Fibroblast of skin of abdomen (primary cell): ENCODE measurements at regions not wholly inside any gene's neighbourhood (a gene's known extent, or its start where the extent isn't known, plus 50 kb on each side); places are given as distances from the start of the nearest gene placed in this dataset.

ENCODE experiments used
- DNase-seq: peaks from one replicate; pipeline ENCODE4 v3.0.0-alpha.2; 2013

DNA sequence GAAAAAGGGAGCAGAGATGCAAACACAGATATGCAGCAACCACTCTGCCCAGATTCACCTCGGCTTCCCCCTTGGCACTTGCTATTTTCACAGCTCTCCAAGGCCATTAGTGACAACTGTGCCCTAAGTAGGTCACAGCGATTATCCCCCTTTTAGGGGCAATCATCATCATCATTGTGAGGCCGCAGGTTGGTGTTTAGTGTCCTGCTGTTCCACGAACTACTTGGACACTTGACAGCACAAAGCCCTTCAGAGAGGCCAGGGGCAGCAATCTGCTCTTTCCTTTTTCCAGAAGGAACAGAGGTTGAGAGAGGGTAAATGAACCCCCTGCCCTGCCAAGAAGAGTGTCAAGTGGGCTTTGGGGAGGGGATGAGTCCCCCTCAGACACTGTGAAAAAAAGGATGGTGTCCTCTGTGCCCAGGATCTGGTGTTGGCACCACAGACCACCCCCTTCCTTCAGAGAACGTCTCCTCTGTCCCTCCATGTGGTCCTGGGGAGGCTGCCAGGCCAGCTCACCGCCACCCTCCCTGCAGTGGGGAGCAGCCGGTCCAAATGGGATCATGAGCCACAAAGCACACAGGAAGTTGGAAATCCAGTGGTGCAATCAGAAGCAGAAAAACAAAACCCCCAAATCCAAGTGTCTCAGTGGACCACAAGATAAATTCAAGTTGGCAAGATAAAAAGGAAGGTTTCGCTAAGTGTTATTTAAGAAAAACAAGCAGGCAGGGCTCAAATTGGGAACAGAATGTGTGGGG is 78.4 kb upstream of the MED9 start:
- peak; percentile 20 for DNase-seq

DNA sequence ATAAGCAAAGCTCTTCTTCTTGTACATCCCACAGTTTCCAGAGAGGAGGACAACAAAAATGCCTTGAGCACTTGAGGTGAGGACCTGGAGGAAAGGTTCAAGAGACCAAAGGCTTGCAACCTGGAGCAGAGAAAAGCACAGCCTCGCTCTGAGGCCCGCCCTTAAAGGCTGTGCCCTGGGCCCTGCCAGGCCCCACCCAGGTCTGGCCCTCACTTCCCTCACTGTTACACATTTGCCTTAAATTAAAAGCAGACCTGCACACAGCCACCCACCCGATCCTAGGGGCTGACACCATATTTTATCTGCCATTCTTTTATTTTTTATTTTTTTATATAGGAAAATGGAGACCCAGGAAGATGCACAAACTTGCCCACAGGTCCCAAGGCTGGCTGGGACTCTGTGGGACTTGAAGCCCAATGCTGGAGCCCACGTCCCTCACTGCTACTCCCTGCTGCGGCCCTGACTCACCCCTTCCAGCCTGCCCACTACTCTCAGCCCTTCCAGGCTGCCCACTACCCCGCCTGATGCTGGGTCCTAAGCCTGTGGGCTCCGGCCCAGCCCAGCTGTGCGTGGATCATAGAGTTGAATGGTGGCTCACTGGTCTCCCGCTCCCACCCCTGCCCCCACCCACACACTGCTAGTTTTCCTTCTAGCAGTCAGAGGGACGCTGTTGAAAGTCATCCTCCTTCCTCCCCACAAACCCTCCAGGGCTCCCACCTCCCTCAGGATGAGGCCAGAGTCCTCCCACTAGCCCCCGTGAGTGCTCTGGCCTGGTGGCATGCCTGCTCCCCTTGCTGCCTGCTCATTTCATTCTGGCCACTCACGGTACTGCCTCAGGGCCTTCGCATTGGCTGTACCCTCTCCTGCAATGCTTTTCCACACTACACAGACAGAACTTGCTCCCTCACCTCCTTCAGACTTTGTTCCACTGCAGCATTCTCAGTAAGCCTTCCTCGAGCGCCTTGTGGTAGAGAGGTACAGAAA is 77.6 kb upstream of the MED9 start:
- DNase-seq = peak; percentile 26

DNA sequence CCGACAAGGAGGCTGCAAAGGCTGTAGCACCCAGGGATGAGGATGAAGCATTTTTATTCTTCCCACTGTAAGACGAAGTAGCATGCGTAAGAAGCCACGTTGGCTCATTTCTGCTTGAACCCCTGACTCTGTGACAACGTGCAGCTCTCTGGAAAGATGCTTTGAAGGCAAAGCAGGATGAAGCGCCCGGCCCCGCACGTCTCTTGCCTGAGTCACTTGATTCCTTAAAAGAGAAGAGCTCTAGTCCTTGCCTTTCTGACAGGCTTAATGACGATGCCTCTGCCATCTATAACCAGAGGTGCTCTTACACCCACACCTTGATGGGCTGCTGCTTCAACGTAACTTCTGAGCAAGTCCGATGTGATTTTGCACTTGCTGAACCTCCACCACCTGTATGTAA is 76.7 kb upstream of the MED9 start:
- no peak for DNase-seq

DNA sequence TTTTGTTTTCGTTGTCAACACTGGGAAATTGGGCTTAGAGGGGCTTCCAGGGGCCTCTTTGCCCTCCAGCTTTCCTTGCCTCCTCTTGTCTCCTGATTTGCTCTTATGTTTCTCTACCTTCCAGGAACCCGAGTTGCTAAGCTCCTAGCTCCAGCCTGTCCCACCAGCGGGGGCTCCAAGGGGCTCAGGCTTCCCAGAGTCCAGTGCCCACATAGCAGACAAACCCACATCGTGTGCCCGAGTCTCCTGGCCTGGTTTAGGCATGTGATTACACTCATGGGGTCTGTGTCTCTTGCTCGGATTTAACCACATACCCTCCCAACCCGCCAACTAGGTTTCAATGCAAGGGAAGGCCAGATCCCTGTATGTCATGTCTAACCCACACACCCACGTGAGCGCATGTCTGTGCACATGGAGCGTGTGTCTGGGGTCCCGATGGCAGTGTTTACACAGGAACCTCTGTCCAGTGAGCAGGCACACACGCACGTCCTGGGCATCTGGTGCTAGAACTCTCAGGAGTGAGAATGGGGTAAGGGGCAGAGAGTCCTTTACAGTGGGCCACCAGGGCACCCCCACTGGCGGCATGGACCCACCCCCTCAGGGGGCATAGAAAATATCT is 76.1 kb upstream of the MED9 start:
- DNase-seq = no peak

DNA sequence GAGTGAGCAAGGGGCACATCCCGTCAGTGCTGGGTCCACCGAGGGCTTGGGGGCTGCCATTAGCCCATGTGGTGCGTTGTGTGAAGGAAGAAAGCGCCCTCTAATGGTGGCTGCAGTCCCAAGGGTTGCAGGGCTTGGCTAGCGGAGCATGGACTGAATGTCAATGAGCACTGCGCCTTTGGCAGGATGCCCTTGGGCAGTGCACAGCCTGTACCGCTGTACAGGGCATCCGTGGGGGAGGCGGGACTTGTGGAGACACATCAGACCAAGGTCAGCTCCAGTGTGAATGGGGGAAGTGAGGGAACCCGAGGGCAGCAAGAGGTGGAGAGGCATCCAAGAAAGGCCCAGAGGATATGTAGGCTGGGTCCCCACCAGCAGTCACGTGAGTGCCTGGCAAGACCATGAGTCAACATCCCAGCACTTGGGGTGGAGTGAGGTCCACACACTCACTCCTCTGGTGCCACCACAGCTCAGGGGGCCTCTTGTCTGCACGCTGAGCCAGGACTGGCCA is 75.5 kb upstream of the MED9 start:
- peak; percentile 14 for DNase-seq

DNA sequence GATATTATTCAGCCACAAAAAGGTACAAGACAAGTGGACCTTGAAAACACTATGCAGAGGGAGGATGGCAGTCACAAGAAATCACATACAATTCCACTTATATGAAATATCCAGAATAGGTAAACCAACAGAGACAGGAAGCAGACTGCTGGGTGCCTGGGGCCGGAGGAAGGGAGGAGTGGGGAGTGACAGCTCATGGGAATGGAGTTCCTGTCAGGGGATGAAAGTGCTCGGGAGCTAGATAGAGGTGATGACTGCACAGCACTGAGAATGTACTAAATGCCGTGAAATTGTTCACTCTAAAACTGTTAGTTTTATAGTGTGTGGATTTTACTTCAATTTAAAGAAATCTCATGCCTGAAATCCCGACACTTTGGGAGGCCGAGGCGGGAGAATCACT is 74.2 kb upstream of the MED9 start:
- peak; percentile 23 for DNase-seq

DNA sequence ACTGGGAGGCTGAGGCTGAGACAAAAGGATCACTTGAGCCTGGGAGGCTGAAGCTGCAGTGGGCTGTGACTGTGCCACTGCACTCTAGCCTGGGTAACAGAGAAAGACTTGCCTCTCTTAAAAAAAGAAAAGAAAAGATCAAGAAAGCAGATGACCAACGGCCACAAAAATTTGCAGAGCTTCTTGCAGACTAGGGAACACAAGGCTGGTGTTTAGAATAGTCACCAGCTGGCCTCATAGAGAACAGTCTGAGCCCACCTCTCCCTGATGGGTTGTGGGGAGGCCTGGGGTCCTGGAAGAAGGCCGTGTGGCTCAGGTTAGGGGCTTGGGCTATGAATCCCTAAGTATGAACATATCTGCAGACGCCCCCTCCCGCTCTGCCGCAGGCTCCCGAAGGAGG is 73.7 kb upstream of the MED9 start:
- DNase-seq = no peak

DNA sequence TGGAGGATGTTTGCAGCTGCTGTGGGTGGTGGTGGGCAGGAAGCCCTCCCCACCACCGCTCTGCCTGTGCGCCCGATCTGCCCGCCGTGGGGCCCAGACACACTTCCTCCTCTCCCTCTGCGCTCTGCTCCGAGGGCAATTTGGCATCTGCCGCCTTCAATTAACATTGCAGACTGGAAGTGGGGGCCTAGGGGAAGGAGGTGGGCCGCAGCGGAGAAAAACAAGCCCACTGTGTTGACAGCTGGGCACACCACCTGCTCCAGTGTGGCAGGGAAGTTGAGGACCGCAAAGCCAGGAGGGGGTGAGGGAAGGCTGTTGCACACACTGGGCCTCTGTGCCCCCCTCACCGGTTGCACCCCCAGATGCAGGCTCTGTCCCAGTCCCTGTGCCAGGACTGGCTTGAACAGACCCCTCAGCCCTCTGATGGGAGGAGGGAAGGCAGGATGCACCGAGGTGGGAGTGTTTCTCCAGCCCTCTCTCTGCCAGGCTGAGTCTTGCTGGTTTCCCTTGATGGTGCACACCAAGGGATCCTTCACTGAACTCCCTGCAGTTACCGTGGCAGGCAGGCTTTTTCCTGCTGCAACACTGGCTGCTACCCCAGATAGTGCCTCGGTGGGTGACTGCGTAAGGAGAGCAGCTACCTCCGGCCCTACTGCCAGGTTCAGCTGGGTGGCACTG is 72.8 kb upstream of the MED9 start:
- no peak for DNase-seq

DNA sequence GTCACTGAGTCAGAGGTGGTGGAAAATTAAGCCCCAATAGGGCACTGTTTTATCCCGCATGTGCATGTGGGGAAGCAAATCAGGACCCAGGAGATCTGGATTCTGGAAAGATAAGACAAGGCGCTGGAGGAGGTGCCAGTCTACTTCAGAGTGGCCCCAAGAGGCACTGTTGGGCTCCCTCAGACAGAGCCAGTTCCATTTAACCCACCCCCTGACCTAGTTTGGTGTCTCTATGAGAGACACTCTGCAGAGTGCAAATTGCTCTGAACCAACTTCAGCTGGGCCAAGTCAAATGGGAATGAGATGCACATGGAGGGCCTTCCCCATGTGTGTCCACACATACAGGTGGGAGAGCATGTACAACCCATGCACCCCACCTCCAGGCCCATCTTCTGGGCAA is 71.1 kb upstream of the MED9 start:
- no peak for DNase-seq

DNA sequence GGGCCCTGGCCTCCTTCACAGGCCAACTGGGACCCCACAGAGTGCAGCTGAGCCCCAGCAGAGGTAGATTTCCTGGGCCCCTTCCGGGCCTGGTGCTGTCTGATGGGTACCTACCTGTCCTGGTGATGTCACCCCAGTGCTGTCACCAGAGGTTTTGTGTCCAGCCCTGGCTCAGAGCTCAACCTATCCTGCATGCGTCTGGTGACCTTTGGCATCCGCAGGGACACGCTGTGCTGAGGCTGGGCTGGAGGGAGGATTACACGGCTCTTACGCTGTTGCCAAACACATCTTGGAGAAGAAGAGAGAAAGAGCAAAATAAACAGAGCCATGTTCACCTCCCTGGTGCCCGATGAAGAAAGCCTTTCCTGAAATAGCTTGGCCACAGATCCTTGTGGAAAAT is 70.6 kb upstream of the MED9 start:
- DNase-seq = no peak

DNA sequence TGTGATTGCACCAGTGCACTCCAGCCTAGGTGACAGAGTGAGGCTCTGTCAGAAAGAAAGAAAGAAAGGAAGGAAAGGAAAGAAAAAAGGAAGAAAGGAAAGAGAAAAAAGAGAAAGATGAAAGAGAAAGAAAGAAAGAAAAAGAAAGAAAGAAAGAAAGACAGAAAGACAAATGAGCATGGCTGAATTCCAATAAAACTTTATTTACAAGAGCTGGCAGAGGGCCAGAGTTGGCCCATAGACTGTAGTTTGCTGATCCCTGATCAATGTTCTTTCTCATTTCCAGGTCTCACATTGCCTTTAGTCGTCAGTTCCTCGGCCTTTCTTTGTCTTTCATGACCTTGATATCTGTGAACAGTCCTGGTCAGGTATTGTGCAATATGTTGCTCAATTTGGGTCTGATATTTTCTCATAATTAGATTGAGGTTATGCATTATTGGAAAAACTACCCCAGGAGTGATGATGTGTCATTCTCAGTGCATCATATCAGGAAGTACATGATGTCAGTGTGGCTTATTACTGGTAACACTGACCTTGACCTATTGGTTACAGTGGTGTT is 68.5 kb upstream of the MED9 start:
- DNase-seq = peak; percentile 16

DNA sequence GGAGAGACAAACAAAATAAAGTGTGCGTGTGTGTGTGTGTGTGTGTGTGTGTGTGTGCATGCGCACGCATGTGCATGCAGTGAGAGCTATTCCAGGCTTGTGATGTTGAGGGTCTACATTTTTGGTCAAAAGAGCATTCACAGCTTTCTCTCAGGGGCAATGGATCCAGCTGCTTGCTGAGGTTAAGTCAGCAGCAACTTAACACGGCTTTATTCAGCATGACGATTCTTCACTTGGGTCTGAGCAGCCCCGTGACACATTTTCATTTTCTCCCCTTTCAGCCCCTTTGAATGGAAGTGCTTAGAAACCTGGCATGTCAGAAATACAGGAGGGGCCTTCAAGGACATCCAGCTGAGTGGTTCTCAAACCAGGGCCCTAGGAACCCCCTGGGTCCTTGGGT is 66.4 kb upstream of the MED9 start:
- no peak for DNase-seq

DNA sequence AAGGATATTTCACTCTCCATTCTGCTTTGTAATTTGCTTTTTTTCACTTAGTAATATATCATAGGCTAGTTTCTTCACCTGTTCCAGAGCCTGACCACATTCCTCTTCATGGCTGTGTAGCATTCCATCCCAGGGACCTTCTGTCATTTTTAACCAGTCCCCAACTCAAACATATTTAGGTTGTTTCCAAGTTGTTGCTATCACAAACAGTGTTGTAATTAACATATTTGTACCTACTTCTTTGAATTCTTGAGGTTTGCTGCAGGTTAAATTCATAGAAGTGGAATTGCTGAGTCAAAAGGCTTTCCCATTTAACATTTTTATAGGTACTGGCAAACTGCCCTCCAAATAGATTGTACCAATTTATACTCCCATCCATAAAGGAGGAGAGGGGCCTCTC is 65.1 kb upstream of the MED9 start:
- DNase-seq = peak; percentile 48

DNA sequence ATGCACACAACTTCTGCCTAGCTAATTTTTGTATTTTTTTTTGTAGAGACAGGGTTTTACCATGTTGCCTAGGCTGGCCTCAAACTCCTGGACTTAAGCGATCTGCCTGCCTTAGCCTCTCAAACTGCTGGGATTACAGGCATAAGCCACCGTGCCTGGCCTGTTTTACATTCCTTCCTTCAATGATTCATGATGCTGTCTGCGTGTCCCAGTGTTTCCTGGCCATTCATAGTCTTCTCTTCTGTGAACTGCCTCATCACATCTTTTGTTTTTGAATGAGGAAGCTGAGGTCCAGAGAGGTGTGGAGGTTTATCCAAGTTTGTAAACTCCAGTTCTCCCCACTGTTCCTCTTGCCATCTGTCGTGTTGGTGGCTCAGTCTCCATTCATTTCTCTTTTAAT is 64.5 kb upstream of the MED9 start:
- DNase-seq = peak; percentile 82

DNA sequence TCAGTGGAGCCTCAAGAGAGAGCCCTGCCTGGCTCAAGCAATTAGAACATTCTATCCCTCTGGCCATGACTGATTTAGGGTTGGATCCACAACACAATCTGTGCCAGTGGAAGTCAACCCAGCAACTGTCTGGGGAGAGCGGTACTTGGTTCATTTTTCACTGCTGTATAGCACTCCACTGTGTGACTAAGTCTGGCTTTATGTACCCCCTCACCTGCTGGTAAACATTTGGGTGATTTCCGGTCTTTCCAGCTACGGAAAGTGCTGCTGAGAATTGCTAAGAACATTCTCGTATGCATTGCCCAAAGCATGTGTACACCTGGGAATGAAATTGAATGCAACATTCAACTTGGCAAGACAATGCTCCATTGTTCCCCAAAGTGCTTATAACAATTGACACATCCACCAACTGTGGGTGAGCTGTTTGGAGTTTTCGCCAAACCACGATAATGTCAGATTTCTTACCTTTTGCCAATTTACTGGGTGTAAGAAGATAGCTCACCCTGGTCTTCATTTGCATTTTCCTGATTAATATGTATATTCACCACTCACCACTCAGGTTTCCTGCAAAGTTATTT is 63.5 kb upstream of the MED9 start:
- DNase-seq = no peak

DNA sequence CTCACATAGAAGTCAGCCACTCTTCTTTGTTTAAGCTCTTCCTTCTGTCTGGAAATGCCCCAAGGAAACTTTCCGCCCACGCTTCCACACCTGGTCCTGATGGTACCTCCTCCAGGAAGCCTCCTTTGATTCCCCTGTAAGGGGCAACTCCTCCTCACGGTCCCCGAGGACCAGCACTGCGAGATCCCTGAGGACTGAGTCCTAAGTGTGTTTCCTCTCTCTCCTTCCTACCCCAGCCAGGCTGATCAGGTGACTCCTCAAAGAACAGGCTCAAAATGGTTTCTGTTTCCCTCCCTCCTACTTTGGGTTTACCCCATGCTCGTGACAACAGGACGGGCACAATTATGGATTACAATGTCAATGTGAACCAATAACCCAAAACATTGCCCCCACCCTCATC is 63.0 kb upstream of the MED9 start:
- DNase-seq = no peak

DNA sequence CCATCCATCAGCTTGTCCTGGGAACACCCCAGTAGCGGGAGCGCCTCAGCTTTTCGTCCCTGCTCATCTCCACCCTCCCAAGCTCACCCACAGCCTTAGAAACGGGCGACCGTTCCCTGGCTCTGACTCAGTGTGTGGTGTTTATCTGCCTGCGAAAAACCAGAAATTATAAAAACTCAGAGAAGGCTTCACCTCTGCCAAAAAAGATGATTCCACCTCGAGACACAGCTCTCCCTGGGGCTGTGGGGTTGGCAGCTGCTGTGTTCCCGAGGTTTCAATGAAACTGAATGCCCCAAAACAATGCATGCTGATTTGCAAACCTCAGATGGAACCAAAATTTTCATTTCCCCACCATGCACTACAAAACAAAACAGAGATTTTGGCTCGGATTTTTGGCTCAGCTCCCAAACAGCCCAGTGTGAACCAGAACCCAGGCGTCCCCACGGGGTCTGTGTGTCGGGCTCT is 62.4 kb upstream of the MED9 start:
- DNase-seq = peak; percentile 49

DNA sequence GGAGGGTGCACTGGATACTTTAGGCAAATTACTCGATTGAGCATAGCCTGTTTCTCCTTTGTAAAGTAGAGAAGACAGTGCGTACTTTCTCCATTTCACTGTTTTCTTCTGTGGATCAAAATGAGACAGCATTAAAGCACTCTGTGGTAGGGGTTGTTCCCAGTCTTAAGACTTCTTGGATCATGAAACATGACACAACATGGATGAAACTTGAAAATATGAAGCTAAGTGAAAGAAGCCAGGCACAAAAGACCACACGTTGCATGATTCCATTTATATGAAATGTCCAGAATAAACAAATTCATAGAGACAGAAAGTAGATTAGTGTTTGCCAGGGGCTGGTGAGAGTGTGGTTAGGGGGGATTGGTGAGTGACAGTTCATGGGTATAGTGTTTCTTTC is 61.8 kb upstream of the MED9 start:
- no peak for DNase-seq

DNA sequence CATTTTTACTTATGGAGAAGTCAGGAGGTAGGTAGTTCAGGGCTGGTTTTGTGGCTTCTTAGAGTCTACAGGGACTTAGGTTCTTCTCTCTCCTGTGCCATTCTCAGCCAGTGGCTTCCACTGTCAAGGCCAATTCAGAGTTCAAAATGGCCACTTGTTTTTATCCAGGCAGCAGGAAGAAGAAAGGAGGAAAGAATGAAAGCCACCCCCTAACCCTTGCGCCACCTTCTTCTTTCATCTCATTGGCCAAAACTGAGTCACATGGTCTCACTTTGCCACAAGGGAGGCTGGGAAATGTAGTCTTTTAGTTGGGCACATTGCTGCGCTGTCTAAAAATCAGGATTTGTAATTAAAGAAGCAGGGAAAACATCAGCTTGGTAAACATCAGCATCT is 60.8 kb upstream of the MED9 start:
- DNase-seq = peak; percentile 72

DNA sequence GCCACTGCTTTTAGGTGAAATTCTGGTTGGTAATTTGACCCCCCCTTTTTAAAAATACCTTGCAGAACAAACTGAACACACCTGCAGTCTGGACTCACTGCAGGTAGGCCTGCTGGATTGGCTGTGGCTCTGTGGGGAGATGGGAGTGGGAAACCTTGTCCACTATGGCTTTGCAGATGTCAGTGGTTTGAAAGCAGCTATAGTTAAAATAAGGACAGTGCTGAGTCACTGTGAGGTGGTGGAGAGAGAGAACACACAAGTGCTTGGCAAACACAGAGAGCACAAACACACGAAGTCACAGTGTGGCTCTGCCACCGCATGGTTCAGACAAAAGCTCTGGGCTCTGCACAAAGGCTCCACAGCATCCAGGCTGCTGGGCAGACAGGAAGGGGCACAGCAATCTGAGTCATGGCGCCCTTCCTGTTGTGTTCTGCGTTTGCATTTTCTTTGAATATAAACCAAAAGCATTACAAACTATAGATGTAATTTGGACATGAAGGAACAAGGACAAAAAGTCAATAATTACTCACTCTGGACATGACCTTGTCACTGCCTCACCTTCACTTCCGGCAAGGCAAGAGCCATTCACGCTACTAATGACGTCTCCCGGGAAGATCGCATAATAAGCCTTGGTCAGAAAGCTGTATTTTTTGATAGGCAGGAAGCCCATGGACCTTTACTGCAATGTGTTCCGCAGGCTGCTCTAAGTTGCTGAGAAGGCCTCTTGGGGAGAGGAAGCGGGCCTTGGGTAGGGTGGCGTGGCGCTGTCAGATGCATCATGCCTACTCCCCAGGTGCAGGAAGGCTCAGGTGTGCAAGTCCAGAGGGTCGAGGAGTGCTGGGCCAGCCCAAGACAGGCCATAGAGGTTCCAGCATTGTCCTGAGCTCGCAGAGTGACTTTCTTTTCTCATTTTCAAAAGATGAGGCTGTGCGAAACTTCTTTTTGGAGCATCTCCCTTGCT is 60.1 kb upstream of the MED9 start:
- peak; percentile 62 for DNase-seq
